ENCODE measurements at regions not wholly inside any gene's neighbourhood (a gene's known extent, or its start where the extent isn't known, plus 50 kb on each side); places are given as distances from the start of the nearest gene placed in this dataset.
"Not testable (repeated sequence)": the region's sequence is repeated elsewhere in the genome, so short reads cannot be mapped to it uniquely, and the experiment has no call there.

GRCh38 chr9:17878810-17879370 lies 300.0 kb downstream of the SH3GL2 start:
- WGBS, 2 donors = 70 to 81% methylated on average over 3 of the region's 3 CpGs
- TF ChIP-seq POLR2A (IDR thresholded peaks at IDR 0.05) (no peak), CTCF (IDR thresholded peaks at IDR 0.05) (no peak)
- no peak for DNase-seq (ENCODE audit: low spot score in 2 of 2)
- intact Hi-C loops (cut with DNase I; ENCODE audit: low total_unique reads) = no loop called here
- H3K4me3 ChIP-seq (ENCODE audit: low read depth, poor library complexity, severe bottlenecking) = no peak overlapping the region

GRCh38 chr9:17881371-17881770 lies 302.5 kb downstream of the SH3GL2 start:
- WGBS, 2 donors = 68 to 79% methylated on average over 9 of the region's 9 CpGs
- no peak for DNase-seq (ENCODE audit: low spot score in 2 of 2)
- no peak for TF ChIP-seq CTCF (IDR thresholded peaks at IDR 0.05)
- TF ChIP-seq POLR2A (IDR thresholded peaks at IDR 0.05) = no peak
- no peak overlapping the region for H3K4me3 ChIP-seq (ENCODE audit: low read depth, poor library complexity, severe bottlenecking)
- intact Hi-C loops (cut with DNase I; ENCODE audit: low total_unique reads) = no loop called here

- intact Hi-C loops (cut with DNase I; ENCODE audit: low total_unique reads) = no loop called here
- 36 to 81% methylated on average over 2 of the region's 2 CpGs for WGBS, 2 donors
- no peak overlapping the region for H3K4me3 ChIP-seq (ENCODE audit: low read depth, poor library complexity, severe bottlenecking)
- no peak for DNase-seq (ENCODE audit: low spot score in 2 of 2)
- TF ChIP-seq CTCF (IDR thresholded peaks at IDR 0.05) = no peak
- TF ChIP-seq POLR2A (IDR thresholded peaks at IDR 0.05) = no peak
Measured at GRCh38 chr9:17882688-17883594, 304.1 kb downstream of the SH3GL2 start.

- intact Hi-C loops (cut with DNase I; ENCODE audit: low total_unique reads) = no loop called here
- TF ChIP-seq CTCF (IDR thresholded peaks at IDR 0.05) = no peak
- TF ChIP-seq POLR2A (IDR thresholded peaks at IDR 0.05) = no peak
- DNase-seq (ENCODE audit: low spot score in 2 of 2) = no peak
Measured at GRCh38 chr9:17888066-17888465, 309.2 kb downstream of the SH3GL2 start.

GRCh38 chr9:17888964-17889363 lies 310.1 kb downstream of the SH3GL2 start:
- DNase-seq (ENCODE audit: low spot score in 2 of 2); H3K4me3 ChIP-seq (ENCODE audit: low read depth, poor library complexity, severe bottlenecking); intact Hi-C loops (cut with DNase I; ENCODE audit: low total_unique reads): not testable (repeated sequence)
- WGBS, 2 donors = 58 to 77% methylated on average over 1 of the region's 1 CpG

More at GRCh38 chr9:17888066-17888465, 309.2 kb downstream of the SH3GL2 start:
- 75 to 86% methylated on average over 4 of the region's 4 CpGs for WGBS, 2 donors
- no peak overlapping the region for H3K4me3 ChIP-seq (ENCODE audit: low read depth, poor library complexity, severe bottlenecking)

GRCh38 chr9:17894501-17895160 lies 315.8 kb downstream of the SH3GL2 start:
- no peak overlapping the region for H3K4me3 ChIP-seq (ENCODE audit: low read depth, poor library complexity, severe bottlenecking)
- TF ChIP-seq CTCF (IDR thresholded peaks at IDR 0.05) (no peak), POLR2A (IDR thresholded peaks at IDR 0.05) (no peak)
- no peak for DNase-seq (ENCODE audit: low spot score in 2 of 2)
- intact Hi-C loops (cut with DNase I; ENCODE audit: low total_unique reads) = no loop called here
- 22 to 25% methylated on average over 4 of the region's 4 CpGs for WGBS, 2 donors
